Endothelial cell (in vitro differentiated cells): ENCODE measurements at regions not wholly inside any gene's neighbourhood (a gene's known extent, or its start where the extent isn't known, plus 50 kb on each side); places are given as distances from the start of the nearest gene placed in this dataset.

Experiments used
- DNase-seq: peaks from one replicate; pipeline ENCODE4 v3.0.0; 2021; ENCODE audit warnings: low spot score
- H3K27ac Mint-ChIP-seq: one replicate; pipeline ENCODE4 v1.8.0; 2021; ENCODE audit warnings: mixed read lengths, inconsistent platforms; ENCODE audit not compliant: unreplicated experiment
- H3K27me3 Mint-ChIP-seq: one replicate; pipeline ENCODE4 v1.8.0; 2021; ENCODE audit warnings: mild to moderate bottlenecking, moderate library complexity, mixed read lengths, inconsistent platforms; ENCODE audit not compliant: unreplicated experiment
- H3K36me3 Mint-ChIP-seq: one replicate; pipeline ENCODE4 v1.8.0; 2021; ENCODE audit warnings: mild to moderate bottlenecking, low read depth, mixed read lengths, inconsistent platforms; ENCODE audit not compliant: unreplicated experiment
- H3K4me1 Mint-ChIP-seq: one replicate; pipeline ENCODE4 v1.8.0; 2021; ENCODE audit warnings: mild to moderate bottlenecking, mixed read lengths, inconsistent platforms; ENCODE audit not compliant: unreplicated experiment
- H3K4me3 Mint-ChIP-seq: one replicate; pipeline ENCODE4 v1.8.0; 2021; ENCODE audit warnings: mild to moderate bottlenecking, mixed read lengths, inconsistent platforms; ENCODE audit not compliant: unreplicated experiment
- H3K9me3 Mint-ChIP-seq: one replicate; pipeline ENCODE4 v1.8.0; 2021; ENCODE audit warnings: mixed read lengths, inconsistent platforms; ENCODE audit not compliant: unreplicated experiment
- CTCF ChIP-seq: fragments of 200-600 bp; sonication (generic); IDR thresholded peaks from one replicate; pipeline ENCODE4 v1.5.0; 2021; ENCODE audit warnings: antibody characterized with exemption; ENCODE audit not compliant: unreplicated experiment

- Mint-ChIP-seq H3K9me3 (no peaks in the 10 kb centered on the region), H3K4me3 (no peak overlapping the region), H3K4me1 (peaks cover 4% of the 10 kb centered on the region), H3K27ac (no peak overlapping the region), H3K36me3 (no peaks in the 10 kb centered on the region), H3K27me3 (no peaks in the 10 kb centered on the region)
- no peak for DNase-seq
- no peak for TF ChIP-seq CTCF
Measured at GRCh38 chr16:49923411-49923810, 67.5 kb upstream of the ZNF423 start.

- DNase-seq: no peak
- H3K36me3 Mint-ChIP-seq: no peaks in the 10 kb centered on the region
- H3K4me3 Mint-ChIP-seq: no peak overlapping the region
- H3K27me3 Mint-ChIP-seq: no peaks in the 10 kb centered on the region
- H3K4me1 Mint-ChIP-seq: peaks cover 4% of the 10 kb centered on the region
- H3K9me3 Mint-ChIP-seq: no peaks in the 10 kb centered on the region
- H3K27ac Mint-ChIP-seq: no peak overlapping the region
- no peak for TF ChIP-seq CTCF
Measured at GRCh38 chr16:49924078-49924477, 68.2 kb upstream of the ZNF423 start.

GRCh38 chr16:49926941-49927340, 71.0 kb upstream of the ZNF423 start:
- Mint-ChIP-seq H3K27me3 (no peaks in the 10 kb centered on the region), H3K27ac (no peak overlapping the region), H3K9me3 (no peaks in the 10 kb centered on the region), H3K4me1 (no peaks in the 10 kb centered on the region), H3K36me3 (no peaks in the 10 kb centered on the region), H3K4me3 (no peak overlapping the region)
- no peak for DNase-seq
- TF ChIP-seq CTCF: no peak

- Mint-ChIP-seq H3K4me1 (no peaks in the 10 kb centered on the region), H3K9me3 (no peaks in the 10 kb centered on the region), H3K4me3 (no peak overlapping the region), H3K36me3 (no peaks in the 10 kb centered on the region), H3K27ac (no peak overlapping the region), H3K27me3 (no peaks in the 10 kb centered on the region)
- no peak for DNase-seq
- no peak for TF ChIP-seq CTCF
Measured at GRCh38 chr16:49928176-49929041, 72.5 kb upstream of the ZNF423 start.

DNA sequence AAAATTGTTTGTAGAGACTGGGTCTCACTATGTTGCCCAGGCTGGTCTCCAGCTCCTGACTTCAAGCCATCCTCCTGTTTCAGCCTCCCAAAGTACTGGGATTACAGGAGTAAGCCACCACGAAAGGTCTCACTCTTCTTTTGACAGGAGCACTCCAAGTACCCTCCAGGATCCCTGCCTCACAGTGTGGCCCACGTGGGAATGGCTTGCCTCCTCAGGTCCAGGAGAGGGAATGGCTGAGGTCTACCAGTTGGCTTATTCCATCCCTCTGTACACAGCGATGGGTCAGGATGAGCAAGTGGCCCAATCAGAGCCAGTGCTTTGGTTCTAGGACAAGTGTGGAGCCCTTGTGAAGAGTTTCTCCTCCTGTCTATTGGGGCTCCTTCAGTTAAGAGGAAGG, 73.7 kb upstream of the ZNF423 start:
- TF ChIP-seq CTCF: no peak
- Mint-ChIP-seq H3K9me3 (no peaks in the 10 kb centered on the region), H3K4me1 (no peaks in the 10 kb centered on the region), H3K4me3 (no peak overlapping the region), H3K27me3 (no peaks in the 10 kb centered on the region), H3K27ac (no peak overlapping the region), H3K36me3 (no peaks in the 10 kb centered on the region)
- no peak for DNase-seq
